Adrenal gland (tissue), 9 donors: ENCODE measurements at regions not wholly inside any gene's neighbourhood (a gene's known extent, or its start where the extent isn't known, plus 50 kb on each side); places are given as distances from the start of the nearest gene placed in this dataset.

Experiments
- DNase-seq, 7 donors: peaks; one replicate each; pipeline ENCODE4 v3.0.0-alpha.2; 2019 to 2020
- H3K27ac ChIP-seq, 5 donors: fragments of 200-600 bp; sonication (generic) in 4 of 5; 1 replicate in 3 of 5; 2 replicates in 2 of 5; pipeline versions ENCODE4 v1.5.1 to v1.8.0; 2016 to 2020; ENCODE audit warnings: mild to moderate bottlenecking in 1 of 5
- H3K27me3 ChIP-seq: fragments of 200-600 bp; 2 replicates; pipeline ENCODE4 v1.8.0; 2021
- H3K36me3 ChIP-seq, 2 donors: fragments of 200-600 bp; replicated peaks in 1 of 2; 1 replicate in 1 of 2; 2 replicates in 1 of 2; pipeline versions ENCODE4 v1.5.1 to v1.8.0; 2018 to 2022
- H3K4me1 ChIP-seq, 2 donors: fragments of 200-600 bp; replicated peaks in 1 of 2; 1 replicate in 1 of 2; 2 replicates in 1 of 2; pipeline versions ENCODE4 v1.5.1 to v1.8.0; 2018 to 2021
- H3K4me3 ChIP-seq, 4 donors: fragments of 200-600 bp; sonication (generic) in 3 of 4; one replicate each; pipeline ENCODE4 v1.5.1; 2016 to 2018
- H3K9me3 ChIP-seq, 3 donors: fragments of 200-600 bp; sonication (generic) in 1 of 3; replicated peaks in 1 of 3; 1 replicate in 2 of 3; 2 replicates in 1 of 3; pipeline versions ENCODE4 v1.5.1 to v1.8.0; 2016 to 2021
- CTCF ChIP-seq, 6 experiments: fragments of 450-650 bp in 4 of 6; fragments of 200-600 bp in 2 of 6; sonication (generic) in 1 of 6; IDR thresholded peaks; 1 replicate in 5 of 6; 2 replicates in 1 of 6; pipeline versions ENCODE4 v1.5.1 to v1.8.0; 2016 to 2021; ENCODE audit warnings: antibody characterized with exemption in 6 of 6, mild to moderate bottlenecking in 2 of 6, moderate library complexity in 1 of 6
- POLR2A ChIP-seq, 2 donors: fragments of 450-650 bp; IDR thresholded peaks; one replicate each; pipeline ENCODE4 v1.6.1; 2017; ENCODE audit warnings: antibody characterized with exemption in 2 of 2, mild to moderate bottlenecking in 2 of 2, moderate library complexity in 1 of 2
- WGBS, 4 donors: extraction: QIAGEN DNeasy Blood & Tissue Kit in 2 of 4; methylation state at CpG; one replicate each; pipeline versions ENCODE4 v1.1.5 to v1.1.7; 2013 to 2017; 5-methylcytosine and 5-hydroxymethylcytosine counted together
- intact Hi-C, 2 donors: fragments of 100-400 bp; cut with DNase I; formaldehyde crosslinking; loops; one replicate each; pipeline versions ENCODE4 v1.14.1 to v1.15.0; 2022 to 2023
- donor health status: healthy with polysubstance abuse.
- donor health status: Bipolar disorder and iron deficiency.
- donor health status: DM: yes; HTN: yes; CAD: no.
- donor health status: DM: no; HTN: no; CAD: no.
- donor health status: DM: no; HTN: no; CAD: no.

GRCh38 chr6:80967609-80968008, 784.9 kb downstream of the TENT5A start:
- no peaks in the 10 kb centered on the region for H3K36me3 ChIP-seq
- TF ChIP-seq CTCF (IDR thresholded peaks at IDR 0.05): no peak
- no peak for TF ChIP-seq POLR2A (IDR thresholded peaks at IDR 0.05)
- intact Hi-C loops: no loop called here
- H3K4me3 ChIP-seq: no peak overlapping the region
- WGBS, 4 donors: 14 to 33% (median 16%) methylated on average over 1 of the region's 1 CpG
- DNase-seq: no peak
- no peak overlapping the region for H3K27ac ChIP-seq
- no peaks in the 10 kb centered on the region for H3K27me3 ChIP-seq
- H3K4me1 ChIP-seq: no peaks in the 10 kb centered on the region
- H3K9me3 ChIP-seq: no peaks in the 10 kb centered on the region

GRCh38 chr6:80962382-80962781, 790.1 kb downstream of the TENT5A start:
- no peak for DNase-seq
- no peak overlapping the region for H3K27ac ChIP-seq
- no peaks in the 10 kb centered on the region for H3K9me3 ChIP-seq
- no peaks in the 10 kb centered on the region for H3K4me1 ChIP-seq
- intact Hi-C loops: no loop called here
- no peak overlapping the region for H3K4me3 ChIP-seq
- TF ChIP-seq CTCF (IDR thresholded peaks at IDR 0.05) (no peak), POLR2A (IDR thresholded peaks at IDR 0.05) (no peak)
- H3K36me3 ChIP-seq: no peaks in the 10 kb centered on the region
- no peaks in the 10 kb centered on the region for H3K27me3 ChIP-seq

GRCh38 chr6:80961166-80961565, 791.3 kb downstream of the TENT5A start:
- TF ChIP-seq POLR2A (IDR thresholded peaks at IDR 0.05) (no peak), CTCF (IDR thresholded peaks at IDR 0.05) (no peak)
- DNase-seq: no peak
- Histone ChIP-seq H3K27me3 (no peaks in the 10 kb centered on the region), H3K27ac (no peak overlapping the region), H3K4me3 (no peak overlapping the region), H3K4me1 (no peaks in the 10 kb centered on the region), H3K9me3 (no peaks in the 10 kb centered on the region), H3K36me3 (no peaks in the 10 kb centered on the region)
- intact Hi-C loops: no loop called here
- 69 to 87% (median 79%) methylated on average over 3 of the region's 3 CpGs for WGBS, 4 donors

- no peak for TF ChIP-seq POLR2A (IDR thresholded peaks at IDR 0.05)
- TF ChIP-seq CTCF (IDR thresholded peaks at IDR 0.05): no peak
- intact Hi-C loops: no loop called here
- Histone ChIP-seq H3K9me3 (no peaks in the 10 kb centered on the region), H3K4me3 (no peak overlapping the region), H3K27me3 (no peaks in the 10 kb centered on the region), H3K4me1 (no peaks in the 10 kb centered on the region), H3K36me3 (no peaks in the 10 kb centered on the region), H3K27ac (no peak overlapping the region)
- 19 to 43% (median 23%) methylated on average over 1 of the region's 1 CpG for WGBS, 4 donors
- DNase-seq: no peak
Measured at GRCh38 chr6:80959034-80959433, 793.4 kb downstream of the TENT5A start.
